Stimulated activated CD8-positive, alpha-beta memory T cell treated with anti-CD3 and anti-CD28 coated beads, Interleukin-7, amount 100 ng/mL, for 24 hours (primary cell): ENCODE measurements at regions not wholly inside any gene's neighbourhood (a gene's known extent, or its start where the extent isn't known, plus 50 kb on each side); places are given as distances from the start of the nearest gene placed in this dataset.

ENCODE experiments used
- DNase-seq: peaks from one replicate; pipeline ENCODE4 v3.0.0-alpha.2; 2020; ENCODE audit warnings: low read depth

GRCh38 chr6:95071464-95071863, 505.9 kb upstream of the MANEA start:
- DNase-seq = no peak

- DNase-seq = no peak
Measured at GRCh38 chr6:95078457-95078856, 498.9 kb upstream of the MANEA start.

DNA sequence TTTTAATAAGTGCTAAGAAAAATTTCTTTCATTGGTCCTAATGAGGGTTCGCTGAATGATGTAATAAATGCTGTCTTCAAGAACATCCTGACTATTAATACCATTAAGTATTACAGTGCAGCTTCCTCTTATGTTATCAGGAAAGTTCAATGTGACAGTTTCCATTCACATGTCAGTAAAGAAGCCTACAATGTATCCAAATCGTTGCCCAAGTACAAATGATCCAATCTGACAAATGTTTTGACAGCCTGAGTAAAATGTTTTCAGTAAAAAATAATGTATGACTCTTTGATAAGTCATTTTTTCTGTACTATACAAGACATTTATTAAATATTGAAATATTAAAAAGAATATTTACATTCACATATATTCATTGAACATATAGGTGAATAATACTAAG, 496.1 kb upstream of the MANEA start:
- no peak for DNase-seq

DNA sequence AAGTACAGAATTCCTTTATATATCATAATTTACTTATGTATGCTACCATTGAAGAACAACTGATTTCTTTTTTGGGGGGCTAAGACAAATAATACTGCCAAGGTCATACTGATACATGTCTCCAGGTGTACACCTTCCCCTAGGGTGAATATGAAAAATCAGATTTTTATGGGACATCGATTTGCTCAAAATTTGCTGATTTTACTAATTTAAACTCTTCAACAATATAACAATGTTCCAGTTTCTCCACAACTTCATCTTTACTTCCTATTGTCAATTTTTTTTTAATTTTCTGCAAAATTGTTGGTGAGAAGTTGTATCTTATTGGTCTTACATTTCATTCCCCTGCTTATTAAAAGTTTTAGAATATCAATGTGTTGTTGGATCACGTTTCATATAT, 495.4 kb upstream of the MANEA start:
- no peak for DNase-seq

GRCh38 chr6:95083506-95083905, 493.8 kb upstream of the MANEA start:
- DNase-seq = no peak

GRCh38 chr6:95084867-95085266, 492.5 kb upstream of the MANEA start:
- no peak for DNase-seq

- no peak for DNase-seq
Measured at GRCh38 chr6:95087394-95088097, 489.8 kb upstream of the MANEA start.

DNA sequence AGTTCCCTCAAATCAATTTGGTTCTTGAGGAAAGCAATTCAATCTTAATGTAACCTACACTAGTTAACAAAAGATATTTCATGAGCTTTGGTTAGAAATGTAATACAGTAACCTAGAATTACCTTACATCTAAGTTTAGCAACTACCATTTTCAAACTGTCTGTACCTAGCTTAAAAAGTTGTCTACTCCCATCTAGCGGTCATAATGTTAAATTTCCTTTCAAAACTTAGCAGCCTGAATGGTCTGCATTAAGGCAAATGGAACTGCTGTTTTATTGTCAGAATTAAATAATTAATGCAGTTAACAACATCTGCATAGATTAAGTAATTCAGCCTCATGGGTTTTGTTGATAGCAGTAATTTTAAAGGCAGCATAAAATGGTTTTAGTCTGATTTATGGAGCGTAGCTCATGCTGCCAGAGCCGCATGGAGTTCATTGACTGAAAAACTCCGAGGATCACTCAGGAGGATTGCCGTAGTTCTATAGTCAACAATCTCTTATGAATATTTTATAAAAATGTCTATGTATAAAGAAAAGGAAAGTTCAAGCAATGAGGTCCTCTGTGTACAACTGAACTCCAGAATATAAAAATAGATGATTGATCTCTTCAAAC, 485.4 kb upstream of the MANEA start:
- DNase-seq = no peak

DNA sequence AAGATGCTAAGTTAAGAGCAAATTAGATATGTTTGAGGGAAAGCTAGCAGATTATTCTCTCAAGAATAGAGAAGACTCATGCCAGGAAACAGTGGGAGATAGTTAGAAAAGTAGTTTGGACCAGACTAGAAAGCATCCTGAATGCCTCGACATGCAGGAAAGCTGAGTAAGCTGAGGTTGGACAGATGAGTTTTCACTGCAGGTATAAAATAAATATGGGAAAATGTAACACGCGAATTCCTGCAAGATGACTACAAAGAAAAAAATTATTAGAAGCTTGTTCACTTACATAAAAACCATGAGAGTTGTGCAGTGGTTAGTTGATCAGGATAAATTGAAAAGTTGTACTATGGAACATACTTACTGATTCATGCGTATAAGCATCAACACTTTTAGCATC, 484.2 kb upstream of the MANEA start:
- DNase-seq = no peak

DNA sequence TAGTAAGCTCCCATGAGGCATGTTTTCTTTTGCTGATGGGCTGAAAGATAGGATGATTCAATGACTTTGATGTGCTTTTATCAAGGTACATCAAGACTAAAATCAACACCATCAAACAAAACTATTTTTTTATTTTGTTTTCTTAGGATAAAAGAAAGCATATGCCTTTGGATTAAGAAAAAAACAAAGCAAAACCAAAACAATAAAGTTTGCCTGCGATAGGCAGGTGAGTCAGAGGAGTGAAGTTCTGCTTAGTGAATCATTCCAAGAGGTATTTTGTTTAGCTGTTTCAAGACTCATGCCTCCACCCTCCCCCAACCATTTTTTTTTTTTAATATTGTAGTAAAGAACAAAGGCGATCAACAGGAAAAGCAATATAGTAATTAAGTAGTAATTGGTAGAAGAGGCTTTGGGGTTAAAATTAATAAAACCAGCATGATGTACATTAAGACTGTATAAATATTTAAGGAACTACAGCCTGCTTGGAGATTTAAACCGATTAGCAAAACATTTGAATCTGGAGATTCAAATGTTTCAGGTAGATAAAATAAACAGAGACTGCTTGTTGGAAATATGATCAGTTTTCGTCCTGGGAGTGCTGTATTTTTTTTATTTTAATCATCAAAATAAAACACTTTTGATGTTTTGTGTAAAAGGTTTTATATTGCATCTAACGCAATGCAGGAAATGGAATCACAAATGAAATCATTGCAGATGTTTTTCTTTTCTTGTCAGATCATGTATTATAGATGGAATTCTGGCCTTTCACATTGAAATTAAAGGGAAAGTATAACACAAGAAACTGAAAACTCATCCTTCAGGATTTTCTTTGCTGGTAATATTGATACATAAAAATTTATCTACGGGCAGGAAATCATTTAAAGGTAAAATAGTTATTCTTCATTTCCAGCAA, 482.3 kb upstream of the MANEA start:
- DNase-seq = no peak

DNA sequence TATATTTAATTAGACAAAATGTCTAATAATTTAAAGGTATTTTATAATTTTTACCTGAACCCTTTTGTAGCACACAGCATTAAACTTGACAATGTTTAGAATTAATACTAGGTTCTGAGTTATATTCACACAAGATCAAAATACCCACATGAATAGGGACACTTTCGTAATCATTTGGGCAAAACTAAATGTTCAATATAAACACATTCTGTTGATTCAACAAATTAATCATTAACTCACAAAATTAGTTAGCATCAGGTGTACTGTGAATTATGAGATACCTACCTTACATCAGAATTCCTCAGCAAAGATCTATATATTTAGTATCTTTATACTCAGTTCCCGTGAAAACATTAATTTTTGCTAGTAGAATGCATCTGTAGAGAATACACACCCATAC, 481.5 kb upstream of the MANEA start:
- DNase-seq = no peak

GRCh38 chr6:95099410-95099809, 477.9 kb upstream of the MANEA start:
- DNase-seq = no peak

DNA sequence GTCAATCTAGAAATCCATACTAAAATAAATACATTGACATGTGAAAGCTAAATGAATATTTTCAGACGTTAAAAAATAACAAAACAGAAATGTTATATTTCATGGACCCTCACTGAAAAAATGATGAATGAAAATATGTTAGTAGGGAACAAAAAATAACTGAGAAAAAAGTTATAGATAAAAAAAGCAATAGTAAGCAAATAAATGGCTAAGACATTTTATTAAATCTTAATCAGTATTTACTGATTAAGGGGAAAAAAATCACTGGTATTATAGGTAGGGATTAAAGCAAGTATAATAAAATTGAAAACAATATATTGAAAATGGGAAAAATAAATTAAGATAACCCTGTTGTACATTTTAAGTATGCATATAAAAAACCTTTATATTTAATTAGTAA, 468.1 kb upstream of the MANEA start:
- DNase-seq = no peak

GRCh38 chr6:95110767-95111166, 466.6 kb upstream of the MANEA start:
- no peak for DNase-seq

- DNase-seq = no peak
Measured at GRCh38 chr6:95117236-95117635, 460.1 kb upstream of the MANEA start.

DNA sequence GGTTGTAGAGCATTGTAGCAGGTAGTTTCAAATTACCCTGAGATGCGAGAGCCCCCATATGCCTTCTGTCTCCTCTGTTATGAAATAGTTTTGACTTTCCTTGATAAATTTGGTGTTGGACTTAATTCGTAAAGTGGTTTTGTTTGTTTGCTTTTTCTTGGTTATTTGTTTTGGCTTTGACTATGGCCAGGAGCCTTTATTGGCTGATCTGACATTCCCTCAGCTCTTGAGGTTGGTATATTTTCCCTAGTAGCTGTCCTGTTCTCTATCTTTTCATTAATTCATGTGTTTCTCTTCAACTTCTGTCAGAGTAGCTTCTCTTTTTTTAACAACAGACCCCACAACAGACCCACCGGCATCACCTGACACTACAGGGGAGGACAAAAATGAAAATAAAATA, 457.4 kb upstream of the MANEA start:
- no peak for DNase-seq

DNA sequence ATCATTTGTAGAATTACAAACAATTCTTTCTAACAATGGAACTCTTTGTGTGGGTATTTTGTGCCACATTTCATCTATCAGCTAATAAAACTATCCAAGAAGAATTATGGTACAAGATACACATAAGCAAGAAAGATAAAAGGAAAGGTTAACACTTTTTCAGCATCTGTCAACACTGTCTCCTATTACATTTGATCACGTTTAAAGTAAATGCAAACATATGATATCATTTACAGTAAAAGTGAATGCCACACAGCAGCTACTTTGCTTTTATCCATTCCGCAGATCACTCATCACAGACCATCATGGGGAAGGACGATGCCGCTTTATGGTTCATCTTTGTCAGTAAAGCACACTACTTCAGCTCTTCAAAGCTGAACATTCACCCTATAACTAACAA, 456.4 kb upstream of the MANEA start:
- no peak for DNase-seq

DNA sequence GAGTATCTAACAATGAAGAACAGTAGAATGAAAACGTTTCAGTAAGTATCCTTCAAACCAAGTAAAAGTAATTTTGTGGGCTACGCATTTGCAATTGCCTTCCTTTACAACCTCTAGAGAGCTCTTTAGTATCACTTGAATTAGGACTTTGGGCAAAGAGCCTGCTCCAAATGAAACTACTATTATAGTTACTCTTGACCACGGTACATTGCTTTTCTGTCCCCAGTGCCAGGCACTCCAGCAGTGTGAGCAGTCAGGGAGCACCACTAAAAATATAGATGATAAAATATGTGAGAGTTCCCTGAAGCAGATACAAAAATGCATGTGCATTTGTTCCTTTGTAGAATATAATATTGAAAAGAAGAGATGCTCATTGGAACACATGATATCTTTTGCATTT, 450.1 kb upstream of the MANEA start:
- DNase-seq = no peak

GRCh38 chr6:95128439-95128838, 448.9 kb upstream of the MANEA start:
- no peak for DNase-seq

DNA sequence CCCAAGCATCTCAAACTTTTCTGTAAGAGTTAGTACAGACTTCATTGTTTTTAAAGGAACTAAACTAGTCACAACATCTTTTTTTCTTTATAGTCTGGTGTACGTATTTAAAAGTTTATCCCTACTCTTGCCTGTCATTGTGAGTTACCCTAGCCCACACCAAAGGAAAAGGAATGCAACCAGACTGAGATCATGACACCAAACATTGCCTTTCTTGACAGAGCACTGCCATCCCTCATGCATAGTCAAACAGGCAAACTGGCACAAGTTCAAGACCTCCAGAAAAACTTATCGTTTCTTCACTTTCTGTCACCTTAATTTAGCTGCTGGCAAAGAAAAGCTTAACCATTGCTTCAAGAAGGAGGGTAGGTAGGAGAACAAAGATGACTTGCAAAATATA, 448.4 kb upstream of the MANEA start:
- no peak for DNase-seq

DNA sequence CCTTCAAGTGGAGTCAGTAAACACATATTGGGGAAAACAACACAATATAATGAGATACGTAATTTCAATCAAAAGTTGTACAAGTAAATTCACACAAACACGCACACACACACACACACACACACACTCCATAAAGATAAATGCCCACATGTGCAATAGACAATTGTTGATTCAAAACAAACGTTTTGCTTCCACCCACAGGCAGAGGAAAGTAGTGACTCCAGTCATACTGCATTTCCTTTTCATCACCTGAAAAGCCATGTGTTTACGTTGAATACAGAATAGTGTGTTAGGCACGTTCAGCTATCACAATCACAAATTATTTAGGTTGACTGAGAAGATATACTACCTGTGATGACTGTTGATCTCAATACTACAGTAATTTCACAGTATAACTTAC, 443.8 kb upstream of the MANEA start:
- DNase-seq = no peak

GRCh38 chr6:95135182-95135581, 442.2 kb upstream of the MANEA start:
- DNase-seq = no peak

GRCh38 chr6:95142101-95142500, 435.2 kb upstream of the MANEA start:
- no peak for DNase-seq
